CD4-positive, alpha-beta T cell (primary cell): ENCODE measurements at regions not wholly inside any gene's neighbourhood (a gene's known extent, or its start where the extent isn't known, plus 50 kb on each side); places are given as distances from the start of the nearest gene placed in this dataset.

Experiments
- ATAC-seq: fragments of 200-7000 bp; cut with Tn5 transposase; one replicate; pipeline ENCODE4 v1.10.0; 2022; ENCODE audit warnings: mild to moderate bottlenecking; ENCODE audit not compliant: poor library complexity
- CTCF ChIA-PET: fragments of 350-600 bp; sonication (Branson Sonifier 250); formaldehyde crosslinking; loops from one replicate; lab custom pipeline; 2021; ENCODE audit warnings: antibody characterized with exemption, inconsistent platforms; lab: Charles Lee
- POLR2A ChIA-PET: fragments of 350-600 bp; sonication (Branson Sonifier 250); formaldehyde crosslinking; loops from one replicate; lab custom pipeline; 2021; ENCODE audit warnings: antibody characterized with exemption, inconsistent platforms; lab: Charles Lee
- DNase-seq, 14 experiments: peaks; one replicate each; pipeline ENCODE4 v3.0.0-alpha.2; 2013 to 2020; ENCODE audit warnings: mixed read lengths in 2 of 14
- H3K27ac ChIP-seq, 2 donors: one replicate each; pipeline versions ENCODE4 v1.5.1 to v1.7.0; 2013; ENCODE audit warnings: low read length in 2 of 2, low read depth in 1 of 2, mild to moderate bottlenecking in 1 of 2
- H3K27me3 ChIP-seq, 2 experiments: 1 replicate in 1 of 2; 2 replicates in 1 of 2; pipeline versions ENCODE4 v1.6.1 to v1.7.0; 2013; ENCODE audit warnings: low read length in 2 of 2, control low read depth in 1 of 2, mild to moderate bottlenecking in 1 of 2, moderate library complexity in 1 of 2; ENCODE audit not compliant: insufficient read depth in 2 of 2, control insufficient read depth in 1 of 2
- H3K36me3 ChIP-seq: one replicate; pipeline ENCODE4 v1.6.1; 2013; ENCODE audit warnings: low read length, control low read depth; ENCODE audit not compliant: insufficient read depth
- H3K4me1 ChIP-seq: one replicate; pipeline ENCODE4 v1.6.1; 2013; ENCODE audit warnings: low read length, control low read depth; ENCODE audit not compliant: insufficient read depth
- H3K4me3 ChIP-seq: one replicate; pipeline ENCODE4 v1.5.1; 2013; ENCODE audit warnings: mild to moderate bottlenecking, low read length, moderate library complexity
- H3K9me3 ChIP-seq, 2 experiments: 1 replicate in 1 of 2; 2 replicates in 1 of 2; pipeline versions ENCODE4 v1.6.1 to v1.7.0; 2013; ENCODE audit warnings: low read length in 2 of 2, mild to moderate bottlenecking in 2 of 2, control low read depth in 1 of 2, moderate library complexity in 1 of 2; ENCODE audit not compliant: control insufficient read depth in 1 of 2, insufficient read depth in 1 of 2
- H3K27ac Mint-ChIP-seq: one replicate; pipeline ENCODE4 v1.8.0; 2020; ENCODE audit warnings: mixed read lengths
- H3K27me3 Mint-ChIP-seq: one replicate; pipeline ENCODE4 v1.8.0; 2021; ENCODE audit warnings: mixed read lengths
- H3K36me3 Mint-ChIP-seq: one replicate; pipeline ENCODE4 v1.8.0; 2021; ENCODE audit warnings: low read depth, mixed read lengths
- H3K4me1 Mint-ChIP-seq: one replicate; pipeline ENCODE4 v1.8.0; 2021; ENCODE audit warnings: low read depth, mixed read lengths
- H3K4me3 Mint-ChIP-seq: one replicate; pipeline ENCODE4 v1.8.0; 2020; ENCODE audit warnings: mild to moderate bottlenecking, mixed read lengths
- H3K9me3 Mint-ChIP-seq: one replicate; pipeline ENCODE4 v1.8.0; 2020; ENCODE audit warnings: mixed read lengths
- intact Hi-C, 2 experiments: fragments of 100-400 bp; cut with DNase I in 1 of 2; cut with micrococcal nuclease in 1 of 2; formaldehyde crosslinking; loops; one replicate each; pipeline versions ENCODE4 v1.15.1 to v1.9.0; 2023 to 2025; cut with DNase I, micrococcal nuclease
- TF ChIP-seq, protein P1 (sequence below): fragments of 200-600 bp; IDR thresholded peaks from one replicate; pipeline ENCODE4 v1.8.0; 2022; ENCODE audit warnings: antibody characterized with exemption, mild to moderate bottlenecking

DNA sequence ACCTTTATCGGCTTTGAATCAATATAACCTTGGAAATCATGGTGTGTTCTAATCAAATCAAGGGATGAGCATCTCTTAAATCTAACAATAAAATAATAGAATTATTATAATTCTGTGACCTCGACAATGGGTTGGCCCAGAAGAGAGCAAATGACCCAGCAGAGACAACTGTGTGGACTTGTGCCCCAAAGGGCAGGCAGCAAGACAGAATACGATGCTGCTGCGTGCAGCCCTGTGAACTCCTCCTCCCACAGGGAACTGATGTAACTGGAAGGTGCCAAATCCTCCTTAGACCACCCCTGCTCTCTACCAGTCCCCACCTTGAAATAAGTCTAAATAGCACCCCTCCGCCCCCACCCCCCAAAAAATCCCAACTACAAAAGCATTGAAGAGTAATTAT lies 50.7 kb upstream of the ACAN start:
- H3K27ac ChIP-seq, result no peak overlapping the region
- Mint-ChIP-seq H3K9me3 (no peaks in the 10 kb centered on the region), H3K4me1 (no peaks in the 10 kb centered on the region), H3K4me3 (no peak overlapping the region), H3K36me3 (no peaks in the 10 kb centered on the region), H3K27me3 (peaks cover 17% of the 10 kb centered on the region), H3K27ac (no peak overlapping the region)
- no peak overlapping the region for H3K4me3 ChIP-seq
- ChIA-PET POLR2A (no interaction called here), CTCF (no interaction called here)
- H3K9me3 ChIP-seq, result no peaks in the 10 kb centered on the region
- no peaks in the 10 kb centered on the region for H3K36me3 ChIP-seq
- no peaks in the 10 kb centered on the region for H3K4me1 ChIP-seq
- intact Hi-C loops, result no loop called here
- peaks cover 0 to 7% of the 10 kb centered on the region in 2 experiments for H3K27me3 ChIP-seq
- ATAC-seq (no peak), DNase-seq (no peak)
- TF ChIP-seq, protein P1, sequence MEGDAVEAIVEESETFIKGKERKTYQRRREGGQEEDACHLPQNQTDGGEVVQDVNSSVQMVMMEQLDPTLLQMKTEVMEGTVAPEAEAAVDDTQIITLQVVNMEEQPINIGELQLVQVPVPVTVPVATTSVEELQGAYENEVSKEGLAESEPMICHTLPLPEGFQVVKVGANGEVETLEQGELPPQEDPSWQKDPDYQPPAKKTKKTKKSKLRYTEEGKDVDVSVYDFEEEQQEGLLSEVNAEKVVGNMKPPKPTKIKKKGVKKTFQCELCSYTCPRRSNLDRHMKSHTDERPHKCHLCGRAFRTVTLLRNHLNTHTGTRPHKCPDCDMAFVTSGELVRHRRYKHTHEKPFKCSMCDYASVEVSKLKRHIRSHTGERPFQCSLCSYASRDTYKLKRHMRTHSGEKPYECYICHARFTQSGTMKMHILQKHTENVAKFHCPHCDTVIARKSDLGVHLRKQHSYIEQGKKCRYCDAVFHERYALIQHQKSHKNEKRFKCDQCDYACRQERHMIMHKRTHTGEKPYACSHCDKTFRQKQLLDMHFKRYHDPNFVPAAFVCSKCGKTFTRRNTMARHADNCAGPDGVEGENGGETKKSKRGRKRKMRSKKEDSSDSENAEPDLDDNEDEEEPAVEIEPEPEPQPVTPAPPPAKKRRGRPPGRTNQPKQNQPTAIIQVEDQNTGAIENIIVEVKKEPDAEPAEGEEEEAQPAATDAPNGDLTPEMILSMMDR, result no peak

- TF ChIP-seq, protein P1, result no peak
- Mint-ChIP-seq H3K36me3 (no peaks in the 10 kb centered on the region), H3K4me3 (no peak overlapping the region), H3K27ac (no peak overlapping the region), H3K9me3 (no peaks in the 10 kb centered on the region), H3K4me1 (no peaks in the 10 kb centered on the region), H3K27me3 (peaks cover 16% of the 10 kb centered on the region)
- no peak overlapping the region for H3K27ac ChIP-seq
- H3K4me3 ChIP-seq, result no peak overlapping the region
- no peaks in the 10 kb centered on the region for H3K4me1 ChIP-seq
- POLR2A ChIA-PET, result no interaction called here
- H3K9me3 ChIP-seq, result no peaks in the 10 kb centered on the region
- H3K36me3 ChIP-seq, result no peaks in the 10 kb centered on the region
- intact Hi-C loops, result no loop called here
- CTCF ChIA-PET, result no interaction called here
- ATAC-seq (no peak), DNase-seq (no peak)
- H3K27me3 ChIP-seq, result peaks cover 0 to 7% of the 10 kb centered on the region in 2 experiments
Observed at GRCh38 chr15:88752951-88753350, 50.3 kb upstream of the ACAN start.
